BLaER1 treated with 17β-estradiol and CSF1 and Interleukin-3, amounts not matched to agents 10 nM and 100 nM (cell line): ENCODE measurements at regions not wholly inside any gene's neighbourhood (a gene's known extent, or its start where the extent isn't known, plus 50 kb on each side); places are given as distances from the start of the nearest gene placed in this dataset.
A peak's percentile ranks its signal among the peaks of the same experiment; 100 is the strongest.

Source experiments
- H3K27ac ChIP-seq, 11 experiments: shearing (Covaris generic); formaldehyde crosslinking; 2 replicates each; pipeline ENCODE4 v1.8.1; 2022
- H3K27me3 ChIP-seq, 11 experiments: shearing (Covaris generic); formaldehyde crosslinking; 2 replicates each; pipeline ENCODE4 v1.8.1; 2022
- H3K36me3 ChIP-seq, 11 experiments: shearing (Covaris generic); formaldehyde crosslinking; 2 replicates each; pipeline ENCODE4 v1.8.1; 2022
- H3K4me1 ChIP-seq, 10 experiments: shearing (Covaris generic); formaldehyde crosslinking; 2 replicates each; pipeline ENCODE4 v1.8.1; 2022
- H3K4me2 ChIP-seq, 11 experiments: shearing (Covaris generic); formaldehyde crosslinking; 2 replicates each; pipeline ENCODE4 v1.8.1; 2022
- H3K4me3 ChIP-seq, 10 experiments: shearing (Covaris generic); formaldehyde crosslinking; 2 replicates each; pipeline ENCODE4 v1.8.1; 2022
- H3K9ac ChIP-seq, 11 experiments: shearing (Covaris generic); formaldehyde crosslinking; 2 replicates each; pipeline ENCODE4 v1.8.1; 2022
- H3K9me3 ChIP-seq, 11 experiments: shearing (Covaris generic); formaldehyde crosslinking; replicated peaks in 1 of 11; 2 replicates each; pipeline ENCODE4 v1.8.1; 2022
- H4K20me1 ChIP-seq, 11 experiments: shearing (Covaris generic); formaldehyde crosslinking; 2 replicates each; pipeline ENCODE4 v1.8.1; 2022
- Cebpa-rat ChIP-seq, 11 experiments: shearing (Covaris generic); IDR thresholded peaks; 2 replicates each; pipeline ENCODE4 v1.8.1; 2022

- H4K20me1 ChIP-seq, result no peaks in the 10 kb centered on the region
- no peak for TF ChIP-seq Cebpa-rat (IDR thresholded peaks at IDR 0.05)
- no peaks in the 10 kb centered on the region for H3K36me3 ChIP-seq
- no peaks in the 10 kb centered on the region for H3K27me3 ChIP-seq
- no peak overlapping the region for H3K27ac ChIP-seq
- H3K9ac ChIP-seq, result no peak overlapping the region
- no peak overlapping the region for H3K4me3 ChIP-seq
- no peak overlapping the region for H3K4me2 ChIP-seq
- H3K9me3 ChIP-seq, result no peaks in the 10 kb centered on the region
- no peaks in the 10 kb centered on the region for H3K4me1 ChIP-seq
Observed at GRCh38 chr5:92922231-92922967, 658.6 kb downstream of the NR2F1-AS1 start.

- H3K27me3 ChIP-seq, result no peaks in the 10 kb centered on the region
- H3K9me3 ChIP-seq, result no peaks in the 10 kb centered on the region
- no peak overlapping the region for H3K27ac ChIP-seq
- H3K9ac ChIP-seq, result no peak overlapping the region
- H3K4me3 ChIP-seq, result no peak overlapping the region
- no peak for TF ChIP-seq Cebpa-rat (IDR thresholded peaks at IDR 0.05)
- no peaks in the 10 kb centered on the region for H3K36me3 ChIP-seq
- H4K20me1 ChIP-seq, result no peaks in the 10 kb centered on the region
- no peaks in the 10 kb centered on the region for H3K4me1 ChIP-seq
- H3K4me2 ChIP-seq, result no peak overlapping the region
Observed at GRCh38 chr5:92917044-92917443, 664.0 kb downstream of the NR2F1-AS1 start.

GRCh38 chr5:92916036-92916435 is 665.0 kb downstream of the NR2F1-AS1 start:
- no peak overlapping the region for H3K4me3 ChIP-seq
- no peaks in the 10 kb centered on the region for H4K20me1 ChIP-seq
- H3K27me3 ChIP-seq, result no peaks in the 10 kb centered on the region
- no peak overlapping the region for H3K9ac ChIP-seq
- H3K27ac ChIP-seq, result no peak overlapping the region
- H3K4me2 ChIP-seq, result no peak overlapping the region
- H3K9me3 ChIP-seq, result no peaks in the 10 kb centered on the region
- H3K4me1 ChIP-seq, result no peaks in the 10 kb centered on the region
- H3K36me3 ChIP-seq, result no peaks in the 10 kb centered on the region
- no peak for TF ChIP-seq Cebpa-rat (IDR thresholded peaks at IDR 0.05)

DNA sequence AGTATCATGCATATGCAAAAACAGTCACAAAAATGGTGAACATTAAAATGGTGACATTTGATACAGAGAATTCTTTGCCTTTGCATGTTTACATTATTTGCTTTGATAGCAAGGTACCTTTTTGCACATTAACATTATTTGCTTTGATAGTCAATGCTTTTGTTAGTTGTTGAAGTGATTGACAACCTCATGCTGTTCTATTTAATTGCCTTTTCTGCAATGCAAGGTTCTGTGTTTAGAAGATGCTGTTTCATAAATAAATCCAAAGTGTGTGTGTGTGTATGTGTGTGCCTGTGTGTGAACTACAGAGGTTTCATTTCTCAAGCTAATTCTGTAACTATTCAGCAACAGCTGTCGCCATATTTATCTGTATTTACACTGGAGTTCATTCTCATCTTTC is 668.7 kb downstream of the NR2F1-AS1 start:
- Histone ChIP-seq H3K27ac (no peak overlapping the region), H3K27me3 (no peaks in the 10 kb centered on the region), H3K4me1 (peaks cover 5 to 22% (median 16%) of the 10 kb centered on the region in 10 experiments), H3K36me3 (no peaks in the 10 kb centered on the region), H3K9me3 (no peaks in the 10 kb centered on the region), H3K4me2 (no peak overlapping the region), H3K9ac (no peak overlapping the region), H4K20me1 (no peaks in the 10 kb centered on the region), H3K4me3 (no peak overlapping the region)
- no peak for TF ChIP-seq Cebpa-rat (IDR thresholded peaks at IDR 0.05)

GRCh38 chr5:92911851-92912250 is 669.2 kb downstream of the NR2F1-AS1 start:
- H3K4me1 ChIP-seq, result peaks cover 5 to 25% (median 16%) of the 10 kb centered on the region in 10 experiments
- no peaks in the 10 kb centered on the region for H4K20me1 ChIP-seq
- H3K36me3 ChIP-seq, result no peaks in the 10 kb centered on the region
- H3K27ac ChIP-seq, result no peak overlapping the region
- no peak for TF ChIP-seq Cebpa-rat (IDR thresholded peaks at IDR 0.05)
- no peak overlapping the region for H3K9ac ChIP-seq
- no peaks in the 10 kb centered on the region for H3K9me3 ChIP-seq
- H3K4me3 ChIP-seq, result no peak overlapping the region
- no peaks in the 10 kb centered on the region for H3K27me3 ChIP-seq
- no peak overlapping the region for H3K4me2 ChIP-seq

DNA sequence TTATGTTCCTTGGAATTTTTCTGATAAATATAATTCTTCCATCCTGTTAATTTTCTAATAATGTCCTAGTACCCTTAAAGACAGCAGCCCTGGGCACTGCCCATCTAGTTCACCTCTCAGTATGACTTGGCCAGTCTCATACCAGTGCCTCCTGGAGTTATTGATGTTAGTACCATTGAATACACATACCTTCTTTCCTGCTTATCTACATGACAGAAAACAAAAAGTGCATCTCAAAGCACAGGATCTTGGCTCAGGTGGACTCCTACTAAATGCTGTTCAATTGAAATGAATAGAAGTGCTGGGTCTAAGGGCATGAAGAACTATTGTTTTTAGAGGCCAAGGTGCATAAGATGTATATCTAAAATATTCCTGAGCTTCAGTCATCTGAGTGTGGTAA is 669.7 kb downstream of the NR2F1-AS1 start:
- H3K36me3 ChIP-seq, result no peaks in the 10 kb centered on the region
- H3K9me3 ChIP-seq, result no peaks in the 10 kb centered on the region
- peaks cover 5 to 25% (median 16%) of the 10 kb centered on the region in 10 experiments for H3K4me1 ChIP-seq
- no peak overlapping the region for H3K27ac ChIP-seq
- no peak overlapping the region for H3K4me2 ChIP-seq
- H3K4me3 ChIP-seq, result no peak overlapping the region
- H4K20me1 ChIP-seq, result no peaks in the 10 kb centered on the region
- no peak for TF ChIP-seq Cebpa-rat (IDR thresholded peaks at IDR 0.05)
- H3K9ac ChIP-seq, result no peak overlapping the region
- no peaks in the 10 kb centered on the region for H3K27me3 ChIP-seq

DNA sequence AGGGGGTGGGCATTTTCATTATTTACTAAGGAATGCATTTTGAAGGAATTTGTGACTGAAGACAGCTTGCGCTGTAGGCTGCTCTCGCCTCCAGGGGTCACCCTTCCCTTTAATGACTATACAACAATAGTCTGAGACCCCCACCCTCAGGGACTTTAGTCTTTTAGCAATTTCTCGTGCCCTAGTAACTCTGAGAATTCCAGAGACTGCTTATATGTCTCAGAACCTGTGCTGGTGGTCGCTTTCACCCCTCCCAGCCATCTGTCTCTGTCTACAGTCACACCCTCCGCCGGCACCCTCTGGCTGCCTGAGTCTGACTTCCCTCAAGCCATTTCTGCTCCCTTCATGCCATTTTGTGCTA is 671.4 kb downstream of the NR2F1-AS1 start:
- Histone ChIP-seq H4K20me1 (no peaks in the 10 kb centered on the region), H3K4me3 (no peak overlapping the region), H3K27me3 (no peaks in the 10 kb centered on the region), H3K4me2 (peak overlapping the region in 2 of 11 experiments; percentile 60 to 78; a peak in 1 of 22 replicates), H3K36me3 (no peaks in the 10 kb centered on the region), H3K9ac (no peak overlapping the region), H3K4me1 (peaks cover 5 to 25% (median 16%) of the 10 kb centered on the region in 10 experiments), H3K27ac (no peak overlapping the region), H3K9me3 (no peaks in the 10 kb centered on the region)
- no peak for TF ChIP-seq Cebpa-rat (IDR thresholded peaks at IDR 0.05)

DNA sequence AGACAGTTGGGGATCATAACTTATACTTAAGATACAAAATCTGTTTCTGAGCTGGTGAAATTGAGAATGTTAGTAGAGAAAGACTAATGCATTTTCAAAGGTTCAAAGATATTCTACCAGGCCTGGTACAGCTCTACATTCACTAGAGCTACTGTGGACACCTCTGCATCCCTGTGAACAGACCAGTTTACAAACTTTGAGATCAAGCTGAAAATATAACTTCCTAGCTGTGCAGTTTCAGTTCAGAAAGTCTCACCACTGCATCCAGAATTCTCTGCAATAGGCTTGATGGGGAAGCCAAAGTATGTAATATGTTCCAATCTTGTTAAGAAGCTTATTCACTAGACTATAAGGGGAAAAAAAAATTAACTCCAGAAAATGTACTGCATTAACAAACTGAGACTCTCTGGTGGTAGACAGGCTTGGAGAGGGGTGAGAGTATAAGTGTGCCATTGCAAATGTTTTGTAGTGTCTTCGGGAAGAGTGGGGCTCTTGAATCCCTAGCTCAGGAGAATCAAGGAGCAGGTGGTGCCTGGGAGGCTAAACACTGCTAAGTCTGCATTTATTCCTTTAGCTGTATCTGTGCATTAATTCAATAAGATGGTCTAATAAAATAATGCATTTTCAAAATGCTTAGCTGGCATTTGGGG is 671.9 kb downstream of the NR2F1-AS1 start:
- TF ChIP-seq Cebpa-rat (IDR thresholded peaks at IDR 0.05), result no peak
- Histone ChIP-seq H3K4me2 (peak overlapping the region in 5 of 11 experiments; percentile 57 to 79 (median 72); a peak in 9 of 22 replicates), H4K20me1 (no peaks in the 10 kb centered on the region), H3K27ac (peak overlapping the region in 1 of 11 experiments; percentile 48; a peak in 1 of 22 replicates), H3K36me3 (no peaks in the 10 kb centered on the region), H3K4me3 (no peak overlapping the region), H3K9me3 (no peaks in the 10 kb centered on the region), H3K4me1 (peaks cover 5 to 25% (median 16%) of the 10 kb centered on the region in 10 experiments), H3K9ac (no peak overlapping the region), H3K27me3 (no peaks in the 10 kb centered on the region)

- Histone ChIP-seq H3K9me3 (no peaks in the 10 kb centered on the region), H3K27me3 (no peaks in the 10 kb centered on the region), H4K20me1 (no peaks in the 10 kb centered on the region), H3K36me3 (no peaks in the 10 kb centered on the region), H3K4me2 (peak overlapping the region; percentile 38 to 80 (median 57)), H3K9ac (peak overlapping the region in 1 of 11 experiments; percentile 22; a peak in 1 of 22 replicates), H3K4me1 (peaks cover 5 to 25% (median 16%) of the 10 kb centered on the region in 10 experiments), H3K4me3 (no peak overlapping the region), H3K27ac (peak overlapping the region in 3 of 11 experiments; percentile 25 to 50 (median 48); a peak in 5 of 22 replicates)
- no peak for TF ChIP-seq Cebpa-rat (IDR thresholded peaks at IDR 0.05)
Observed at GRCh38 chr5:92907938-92908606, 672.9 kb downstream of the NR2F1-AS1 start.
